Glutamatergic neuron (in vitro differentiated cells): ENCODE measurements at regions not wholly inside any gene's neighbourhood (a gene's known extent, or its start where the extent isn't known, plus 50 kb on each side); places are given as distances from the start of the nearest gene placed in this dataset.

ENCODE experiments used
- DNase-seq: peaks from one replicate; pipeline ENCODE4 v3.0.0; 2022
- H3K27ac Mint-ChIP-seq: one replicate; pipeline ENCODE4 v1.8.0; 2020; ENCODE audit warnings: mild to moderate bottlenecking, mixed read lengths, inconsistent platforms; ENCODE audit not compliant: unreplicated experiment
- H3K27me3 Mint-ChIP-seq: one replicate; pipeline ENCODE4 v1.8.0; 2020; ENCODE audit warnings: mild to moderate bottlenecking, moderate library complexity, mixed read lengths, inconsistent platforms; ENCODE audit not compliant: unreplicated experiment
- H3K36me3 Mint-ChIP-seq: one replicate; pipeline ENCODE4 v1.8.0; 2020; ENCODE audit warnings: mild to moderate bottlenecking, mixed read lengths, inconsistent platforms; ENCODE audit not compliant: unreplicated experiment
- H3K4me1 Mint-ChIP-seq: one replicate; pipeline ENCODE4 v1.8.0; 2020; ENCODE audit warnings: mild to moderate bottlenecking, low read depth, mixed read lengths, inconsistent platforms; ENCODE audit not compliant: unreplicated experiment
- H3K4me3 Mint-ChIP-seq: one replicate; pipeline ENCODE4 v1.8.0; 2020; ENCODE audit warnings: mild to moderate bottlenecking, mixed read lengths, inconsistent platforms; ENCODE audit not compliant: unreplicated experiment
- H3K9me3 Mint-ChIP-seq: one replicate; pipeline ENCODE4 v1.8.0; 2020; ENCODE audit warnings: mild to moderate bottlenecking, moderate library complexity, mixed read lengths, inconsistent platforms; ENCODE audit not compliant: unreplicated experiment
- TF ChIP-seq, protein P1 (sequence below): fragments of 200-600 bp; sonication (generic); IDR thresholded peaks from one replicate; pipeline ENCODE4 v1.5.0; 2021; ENCODE audit not compliant: partially characterized antibody, unreplicated experiment

DNA sequence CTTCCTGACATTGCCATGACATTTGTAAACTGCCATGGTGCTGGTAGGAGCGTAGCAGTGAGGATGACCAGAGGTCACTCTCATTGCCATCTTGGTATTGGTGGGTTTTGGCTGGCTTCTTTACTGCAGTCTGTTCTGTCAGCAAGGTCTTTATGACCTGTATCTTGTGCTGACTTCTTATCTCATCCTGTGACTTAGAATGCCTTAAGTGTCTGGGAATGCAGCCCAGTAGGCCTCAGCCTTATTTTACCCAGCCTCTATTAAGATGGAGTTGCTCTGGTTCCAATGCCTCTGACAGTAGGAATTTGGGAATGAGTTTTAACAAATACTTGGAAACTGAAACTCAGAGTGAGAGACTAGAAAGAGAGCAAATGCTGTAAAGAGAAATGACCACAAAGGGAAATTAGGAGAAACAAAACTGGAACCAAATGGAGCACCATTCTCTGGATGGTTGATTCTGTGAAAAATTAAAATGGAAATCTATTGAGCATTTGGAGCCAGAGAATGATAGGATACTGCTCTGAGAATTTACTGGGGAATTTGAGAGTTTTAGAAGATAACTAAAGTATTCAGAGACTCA is 50.1 kb upstream of the RHOU start:
- no peak for DNase-seq
- H3K4me1 Mint-ChIP-seq, result peaks cover 2% of the 10 kb centered on the region
- TF ChIP-seq, protein P1, sequence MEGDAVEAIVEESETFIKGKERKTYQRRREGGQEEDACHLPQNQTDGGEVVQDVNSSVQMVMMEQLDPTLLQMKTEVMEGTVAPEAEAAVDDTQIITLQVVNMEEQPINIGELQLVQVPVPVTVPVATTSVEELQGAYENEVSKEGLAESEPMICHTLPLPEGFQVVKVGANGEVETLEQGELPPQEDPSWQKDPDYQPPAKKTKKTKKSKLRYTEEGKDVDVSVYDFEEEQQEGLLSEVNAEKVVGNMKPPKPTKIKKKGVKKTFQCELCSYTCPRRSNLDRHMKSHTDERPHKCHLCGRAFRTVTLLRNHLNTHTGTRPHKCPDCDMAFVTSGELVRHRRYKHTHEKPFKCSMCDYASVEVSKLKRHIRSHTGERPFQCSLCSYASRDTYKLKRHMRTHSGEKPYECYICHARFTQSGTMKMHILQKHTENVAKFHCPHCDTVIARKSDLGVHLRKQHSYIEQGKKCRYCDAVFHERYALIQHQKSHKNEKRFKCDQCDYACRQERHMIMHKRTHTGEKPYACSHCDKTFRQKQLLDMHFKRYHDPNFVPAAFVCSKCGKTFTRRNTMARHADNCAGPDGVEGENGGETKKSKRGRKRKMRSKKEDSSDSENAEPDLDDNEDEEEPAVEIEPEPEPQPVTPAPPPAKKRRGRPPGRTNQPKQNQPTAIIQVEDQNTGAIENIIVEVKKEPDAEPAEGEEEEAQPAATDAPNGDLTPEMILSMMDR, result no peak
- H3K4me3 Mint-ChIP-seq, result no peak overlapping the region
- no peak overlapping the region for H3K27ac Mint-ChIP-seq
- no peaks in the 10 kb centered on the region for H3K36me3 Mint-ChIP-seq
- H3K27me3 Mint-ChIP-seq, result peaks cover 8% of the 10 kb centered on the region
- peaks cover 2% of the 10 kb centered on the region for H3K9me3 Mint-ChIP-seq
